Prostate gland (tissue), 2 donors: ENCODE measurements at regions not wholly inside any gene's neighbourhood (a gene's known extent, or its start where the extent isn't known, plus 50 kb on each side); places are given as distances from the start of the nearest gene placed in this dataset.

ENCODE experiments used
- POLR2A ChIP-seq: fragments of 450-650 bp; IDR thresholded peaks from one replicate; pipeline ENCODE4 v1.6.1; 2016; ENCODE audit warnings: antibody characterized with exemption, mild to moderate bottlenecking
- POLR2AphosphoS5 ChIP-seq: sonication (generic); formaldehyde crosslinking; IDR thresholded peaks from one replicate; pipeline ENCODE4 v1.6.1; 2017; ENCODE audit warnings: antibody characterized with exemption
- TF ChIP-seq, protein P1 (sequence below), 4 experiments: fragments of 200-600 bp in 2 of 4; fragments of 450-650 bp in 2 of 4; sonication (generic) in 2 of 4; IDR thresholded peaks; 1 replicate in 3 of 4; 2 replicates in 1 of 4; pipeline ENCODE4 v1.5.1; 2016 to 2019; ENCODE audit warnings: antibody characterized with exemption in 4 of 4, mild to moderate bottlenecking in 2 of 4, moderate library complexity in 2 of 4

DNA sequence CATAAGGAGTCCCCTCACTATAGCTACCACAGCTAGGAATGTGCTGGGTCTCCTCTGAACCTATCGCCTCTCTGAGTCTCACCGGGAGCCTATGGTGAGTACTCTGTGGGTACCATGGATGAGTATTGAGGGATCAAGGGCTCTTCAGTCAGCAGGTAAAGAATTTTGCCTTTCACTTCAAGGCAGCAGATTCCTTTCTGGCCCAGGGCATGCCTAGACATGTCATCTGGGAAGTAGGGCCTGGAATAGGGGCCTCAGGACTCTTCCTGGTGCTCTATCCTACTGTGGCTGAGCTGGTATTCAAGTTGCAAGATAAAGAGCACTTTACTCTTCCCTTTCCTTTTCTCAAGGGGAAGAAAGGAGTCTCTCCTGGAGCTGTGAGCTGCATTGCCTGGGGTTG is 85.6 kb upstream of the LHCGR start:
- TF ChIP-seq, protein P1, sequence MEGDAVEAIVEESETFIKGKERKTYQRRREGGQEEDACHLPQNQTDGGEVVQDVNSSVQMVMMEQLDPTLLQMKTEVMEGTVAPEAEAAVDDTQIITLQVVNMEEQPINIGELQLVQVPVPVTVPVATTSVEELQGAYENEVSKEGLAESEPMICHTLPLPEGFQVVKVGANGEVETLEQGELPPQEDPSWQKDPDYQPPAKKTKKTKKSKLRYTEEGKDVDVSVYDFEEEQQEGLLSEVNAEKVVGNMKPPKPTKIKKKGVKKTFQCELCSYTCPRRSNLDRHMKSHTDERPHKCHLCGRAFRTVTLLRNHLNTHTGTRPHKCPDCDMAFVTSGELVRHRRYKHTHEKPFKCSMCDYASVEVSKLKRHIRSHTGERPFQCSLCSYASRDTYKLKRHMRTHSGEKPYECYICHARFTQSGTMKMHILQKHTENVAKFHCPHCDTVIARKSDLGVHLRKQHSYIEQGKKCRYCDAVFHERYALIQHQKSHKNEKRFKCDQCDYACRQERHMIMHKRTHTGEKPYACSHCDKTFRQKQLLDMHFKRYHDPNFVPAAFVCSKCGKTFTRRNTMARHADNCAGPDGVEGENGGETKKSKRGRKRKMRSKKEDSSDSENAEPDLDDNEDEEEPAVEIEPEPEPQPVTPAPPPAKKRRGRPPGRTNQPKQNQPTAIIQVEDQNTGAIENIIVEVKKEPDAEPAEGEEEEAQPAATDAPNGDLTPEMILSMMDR (IDR thresholded peaks at IDR 0.05), result no peak
- no peak for TF ChIP-seq POLR2A
- TF ChIP-seq POLR2AphosphoS5, result no peak
